ENCODE measurements at regions not wholly inside any gene's neighbourhood (a gene's known extent, or its start where the extent isn't known, plus 50 kb on each side); places are given as distances from the start of the nearest gene placed in this dataset.

- Histone ChIP-seq H3K27me3 (peaks cover 3% of the 10 kb centered on the region; the same call in 1 of the 2 replicates), H3K4me3 (ENCODE audit: low read depth, low read length) (no peak overlapping the region), H3K4me1 (no peaks in the 10 kb centered on the region), H3K9me3 (no peaks in the 10 kb centered on the region), H3K36me3 (no peaks in the 10 kb centered on the region)
- no peak for DNase-seq
- no peak for TF ChIP-seq CTCF (IDR thresholded peaks at IDR 0.05; ENCODE audit: low read depth, low read length)
Measured at GRCh38 chr15:95287720-95288103, 1042.8 kb upstream of the NR2F2 start.

- no peak for DNase-seq
- H3K4me3 ChIP-seq (ENCODE audit: low read depth, low read length): no peak overlapping the region
- no peaks in the 10 kb centered on the region for H3K4me1 ChIP-seq
- H3K27me3 ChIP-seq: peaks cover 3% of the 10 kb centered on the region; the same call in 1 of the 2 replicates
- H3K9me3 ChIP-seq: no peaks in the 10 kb centered on the region
- H3K36me3 ChIP-seq: no peaks in the 10 kb centered on the region
- TF ChIP-seq CTCF (IDR thresholded peaks at IDR 0.05; ENCODE audit: low read depth, low read length): no peak
Measured at GRCh38 chr15:95288626-95289025, 1041.9 kb upstream of the NR2F2 start.

- Histone ChIP-seq H3K4me3 (ENCODE audit: low read depth, low read length) (no peak overlapping the region), H3K27me3 (peaks cover 3% of the 10 kb centered on the region; the same call in 1 of the 2 replicates), H3K4me1 (no peaks in the 10 kb centered on the region), H3K36me3 (no peaks in the 10 kb centered on the region), H3K9me3 (no peaks in the 10 kb centered on the region)
- no peak for DNase-seq
- TF ChIP-seq CTCF (IDR thresholded peaks at IDR 0.05; ENCODE audit: low read depth, low read length): no peak
Measured at GRCh38 chr15:95290176-95290974, 1040.1 kb upstream of the NR2F2 start.

GRCh38 chr15:95291898-95292472 lies 1038.5 kb upstream of the NR2F2 start:
- peak; percentile 72 for TF ChIP-seq CTCF (IDR thresholded peaks at IDR 0.05; ENCODE audit: low read depth, low read length)
- Histone ChIP-seq H3K4me3 (ENCODE audit: low read depth, low read length) (no peak overlapping the region), H3K4me1 (no peaks in the 10 kb centered on the region), H3K27me3 (peaks cover 3% of the 10 kb centered on the region; the same call in 1 of the 2 replicates), H3K9me3 (no peaks in the 10 kb centered on the region), H3K36me3 (no peaks in the 10 kb centered on the region)
- no peak for DNase-seq

GRCh38 chr15:95292785-95293450 lies 1037.6 kb upstream of the NR2F2 start:
- Histone ChIP-seq H3K36me3 (no peaks in the 10 kb centered on the region), H3K4me1 (no peaks in the 10 kb centered on the region), H3K4me3 (ENCODE audit: low read depth, low read length) (no peak overlapping the region), H3K27me3 (peaks cover 3% of the 10 kb centered on the region; the same call in 1 of the 2 replicates), H3K9me3 (no peaks in the 10 kb centered on the region)
- no peak for TF ChIP-seq CTCF (IDR thresholded peaks at IDR 0.05; ENCODE audit: low read depth, low read length)
- no peak for DNase-seq
